K562 (cell line): ENCODE measurements at regions not wholly inside any gene's neighbourhood (a gene's known extent, or its start where the extent isn't known, plus 50 kb on each side); places are given as distances from the start of the nearest gene placed in this dataset.

Experiments
- ATF7 ChIP-seq: fragments of 450-650 bp; IDR thresholded peaks from 2 replicates; pipeline ENCODE4 v1.7.1; 2014; ENCODE audit warnings: mild to moderate bottlenecking, moderate library complexity
- CBX2 ChIP-seq: fragments of 200-600 bp; sonication (generic); IDR thresholded peaks from one replicate; pipeline ENCODE4 v1.6.1; 2012; ENCODE audit warnings: mild to moderate bottlenecking, low read length, inconsistent platforms; ENCODE audit not compliant: insufficient read depth, poor library complexity, severe bottlenecking
- KLF10 ChIP-seq: fragments of 250-450 bp; sonication (Bioruptor Pico); IDR thresholded peaks from 2 replicates; pipeline ENCODE4 v1.6.1; 2021; ENCODE audit warnings: matching md5 sums
- NR2F6 ChIP-seq: fragments of 450-650 bp; formaldehyde crosslinking; IDR thresholded peaks from 2 replicates; pipeline ENCODE4 v1.4.0; 2020; ENCODE audit warnings: mild to moderate bottlenecking
- TF ChIP-seq, protein P1 (sequence below): sonication (generic); formaldehyde crosslinking; IDR thresholded peaks from 2 replicates; pipeline ENCODE4 v1.8.1; 2023; ENCODE audit warnings: mild to moderate bottlenecking, missing genetic modification reagents

DNA sequence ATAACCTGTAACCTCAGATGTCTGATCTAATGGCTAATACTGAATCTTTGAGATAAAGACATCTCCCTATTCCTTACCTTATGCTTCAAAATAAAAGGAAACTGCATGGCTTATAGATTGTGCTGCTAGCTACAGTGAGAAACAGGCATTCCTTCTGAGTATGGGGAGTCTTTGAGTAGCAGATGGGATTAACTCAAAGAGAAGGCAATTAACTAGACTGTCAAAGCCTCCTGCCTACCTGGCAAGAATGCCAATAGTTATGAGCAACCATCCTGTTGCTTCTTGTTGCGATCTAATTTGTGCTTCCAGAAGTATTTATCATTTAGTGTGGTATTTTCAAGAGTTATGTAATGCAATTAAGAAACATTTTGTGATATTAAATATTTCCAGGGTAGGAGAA is 660.0 kb upstream of the TMEFF2 start:
- no peak for TF ChIP-seq NR2F6
- TF ChIP-seq CBX2, result no peak
- TF ChIP-seq, protein P1, sequence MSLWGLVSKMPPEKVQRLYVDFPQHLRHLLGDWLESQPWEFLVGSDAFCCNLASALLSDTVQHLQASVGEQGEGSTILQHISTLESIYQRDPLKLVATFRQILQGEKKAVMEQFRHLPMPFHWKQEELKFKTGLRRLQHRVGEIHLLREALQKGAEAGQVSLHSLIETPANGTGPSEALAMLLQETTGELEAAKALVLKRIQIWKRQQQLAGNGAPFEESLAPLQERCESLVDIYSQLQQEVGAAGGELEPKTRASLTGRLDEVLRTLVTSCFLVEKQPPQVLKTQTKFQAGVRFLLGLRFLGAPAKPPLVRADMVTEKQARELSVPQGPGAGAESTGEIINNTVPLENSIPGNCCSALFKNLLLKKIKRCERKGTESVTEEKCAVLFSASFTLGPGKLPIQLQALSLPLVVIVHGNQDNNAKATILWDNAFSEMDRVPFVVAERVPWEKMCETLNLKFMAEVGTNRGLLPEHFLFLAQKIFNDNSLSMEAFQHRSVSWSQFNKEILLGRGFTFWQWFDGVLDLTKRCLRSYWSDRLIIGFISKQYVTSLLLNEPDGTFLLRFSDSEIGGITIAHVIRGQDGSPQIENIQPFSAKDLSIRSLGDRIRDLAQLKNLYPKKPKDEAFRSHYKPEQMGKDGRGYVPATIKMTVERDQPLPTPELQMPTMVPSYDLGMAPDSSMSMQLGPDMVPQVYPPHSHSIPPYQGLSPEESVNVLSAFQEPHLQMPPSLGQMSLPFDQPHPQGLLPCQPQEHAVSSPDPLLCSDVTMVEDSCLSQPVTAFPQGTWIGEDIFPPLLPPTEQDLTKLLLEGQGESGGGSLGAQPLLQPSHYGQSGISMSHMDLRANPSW (CRISPR knock-in tag), result no peak
- no peak for TF ChIP-seq KLF10 (CRISPR knock-in tag)
- TF ChIP-seq ATF7, result no peak
